ENCODE measurements at regions not wholly inside any gene's neighbourhood (a gene's known extent, or its start where the extent isn't known, plus 50 kb on each side); places are given as distances from the start of the nearest gene placed in this dataset.

DNA sequence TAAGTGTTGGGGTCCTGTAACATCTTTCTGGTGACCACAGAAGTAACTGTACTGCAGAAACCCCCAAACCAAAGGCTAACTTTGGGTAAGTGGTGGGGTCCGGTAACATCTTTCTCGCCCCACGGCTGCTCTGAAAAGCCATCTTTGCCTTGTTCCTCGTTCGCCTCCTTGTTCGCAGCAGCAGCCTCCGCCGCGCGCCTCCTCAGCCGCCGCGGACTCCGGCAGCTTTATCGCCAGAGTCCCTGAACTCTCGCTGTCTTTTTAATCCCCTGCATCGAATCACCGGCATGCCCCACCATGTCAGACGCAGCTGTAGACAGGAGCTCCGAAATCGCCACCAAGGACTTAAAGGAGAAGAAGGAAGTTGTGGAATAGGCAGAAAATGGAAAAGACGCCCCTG is 316.8 kb downstream of the TUSC7 start:
- 97 to 98% methylated on average over 22 of the region's 22 CpGs for WGBS, 2 donors
- DNase-seq (ENCODE audit: low spot score in 2 of 2) = no peak
- intact Hi-C loops (cut with DNase I; ENCODE audit: low total_unique reads) = no loop called here
- TF ChIP-seq POLR2A (IDR thresholded peaks at IDR 0.05) = no peak
- TF ChIP-seq, protein P1, sequence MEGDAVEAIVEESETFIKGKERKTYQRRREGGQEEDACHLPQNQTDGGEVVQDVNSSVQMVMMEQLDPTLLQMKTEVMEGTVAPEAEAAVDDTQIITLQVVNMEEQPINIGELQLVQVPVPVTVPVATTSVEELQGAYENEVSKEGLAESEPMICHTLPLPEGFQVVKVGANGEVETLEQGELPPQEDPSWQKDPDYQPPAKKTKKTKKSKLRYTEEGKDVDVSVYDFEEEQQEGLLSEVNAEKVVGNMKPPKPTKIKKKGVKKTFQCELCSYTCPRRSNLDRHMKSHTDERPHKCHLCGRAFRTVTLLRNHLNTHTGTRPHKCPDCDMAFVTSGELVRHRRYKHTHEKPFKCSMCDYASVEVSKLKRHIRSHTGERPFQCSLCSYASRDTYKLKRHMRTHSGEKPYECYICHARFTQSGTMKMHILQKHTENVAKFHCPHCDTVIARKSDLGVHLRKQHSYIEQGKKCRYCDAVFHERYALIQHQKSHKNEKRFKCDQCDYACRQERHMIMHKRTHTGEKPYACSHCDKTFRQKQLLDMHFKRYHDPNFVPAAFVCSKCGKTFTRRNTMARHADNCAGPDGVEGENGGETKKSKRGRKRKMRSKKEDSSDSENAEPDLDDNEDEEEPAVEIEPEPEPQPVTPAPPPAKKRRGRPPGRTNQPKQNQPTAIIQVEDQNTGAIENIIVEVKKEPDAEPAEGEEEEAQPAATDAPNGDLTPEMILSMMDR (IDR thresholded peaks at IDR 0.05) = no peak
- H3K4me3 ChIP-seq (ENCODE audit: low read depth, poor library complexity, severe bottlenecking) = no peak overlapping the region

DNA sequence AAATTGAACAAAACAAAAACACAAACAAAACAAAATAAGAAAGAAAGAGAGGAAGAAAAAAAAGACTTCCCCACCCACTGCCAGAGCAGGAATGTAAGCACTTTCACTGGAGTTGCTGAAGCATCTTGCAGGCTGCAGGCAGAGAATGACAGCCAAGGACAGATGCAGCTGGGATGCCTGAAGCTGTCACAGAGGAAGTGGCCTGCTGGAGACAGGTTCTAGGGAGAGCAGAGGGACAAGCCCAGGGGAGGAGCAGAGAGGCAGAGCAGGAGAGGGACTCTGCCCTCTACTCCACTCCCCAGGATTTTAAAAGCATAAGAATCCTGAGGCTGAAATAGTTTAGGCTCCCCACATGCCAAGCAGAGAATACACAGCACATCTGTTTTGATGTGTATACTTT is 326.2 kb downstream of the TUSC7 start:
- DNase-seq (ENCODE audit: low spot score in 2 of 2) = no peak
- TF ChIP-seq, protein P1 (IDR thresholded peaks at IDR 0.05) = no peak
- intact Hi-C loops (cut with DNase I; ENCODE audit: low total_unique reads) = no loop called here
- no peak overlapping the region for H3K4me3 ChIP-seq (ENCODE audit: low read depth, poor library complexity, severe bottlenecking)

- intact Hi-C loops (cut with DNase I; ENCODE audit: low total_unique reads) = no loop called here
- 18 to 36% methylated on average over 4 of the region's 4 CpGs for WGBS, 2 donors
- DNase-seq (ENCODE audit: low spot score in 2 of 2) = peak in 1 of 2 donors; percentile 56
- no peak for TF ChIP-seq POLR2A (IDR thresholded peaks at IDR 0.05)
- TF ChIP-seq, protein P1 (IDR thresholded peaks at IDR 0.05) = no peak
- H3K4me3 ChIP-seq (ENCODE audit: low read depth, poor library complexity, severe bottlenecking) = no peak overlapping the region
Measured at GRCh38 chr3:117036259-117036799, 326.8 kb downstream of the TUSC7 start.

GRCh38 chr3:117045143-117045542 is 335.6 kb downstream of the TUSC7 start:
- DNase-seq (ENCODE audit: low spot score in 2 of 2) = no peak
- no peak overlapping the region for H3K4me3 ChIP-seq (ENCODE audit: low read depth, poor library complexity, severe bottlenecking)
- intact Hi-C loops (cut with DNase I; ENCODE audit: low total_unique reads) = no loop called here
- 0 to 10% methylated on average over 1 of the region's 1 CpG for WGBS, 2 donors
- no peak for TF ChIP-seq POLR2A (IDR thresholded peaks at IDR 0.05)
- TF ChIP-seq, protein P1 (IDR thresholded peaks at IDR 0.05) = no peak

DNA sequence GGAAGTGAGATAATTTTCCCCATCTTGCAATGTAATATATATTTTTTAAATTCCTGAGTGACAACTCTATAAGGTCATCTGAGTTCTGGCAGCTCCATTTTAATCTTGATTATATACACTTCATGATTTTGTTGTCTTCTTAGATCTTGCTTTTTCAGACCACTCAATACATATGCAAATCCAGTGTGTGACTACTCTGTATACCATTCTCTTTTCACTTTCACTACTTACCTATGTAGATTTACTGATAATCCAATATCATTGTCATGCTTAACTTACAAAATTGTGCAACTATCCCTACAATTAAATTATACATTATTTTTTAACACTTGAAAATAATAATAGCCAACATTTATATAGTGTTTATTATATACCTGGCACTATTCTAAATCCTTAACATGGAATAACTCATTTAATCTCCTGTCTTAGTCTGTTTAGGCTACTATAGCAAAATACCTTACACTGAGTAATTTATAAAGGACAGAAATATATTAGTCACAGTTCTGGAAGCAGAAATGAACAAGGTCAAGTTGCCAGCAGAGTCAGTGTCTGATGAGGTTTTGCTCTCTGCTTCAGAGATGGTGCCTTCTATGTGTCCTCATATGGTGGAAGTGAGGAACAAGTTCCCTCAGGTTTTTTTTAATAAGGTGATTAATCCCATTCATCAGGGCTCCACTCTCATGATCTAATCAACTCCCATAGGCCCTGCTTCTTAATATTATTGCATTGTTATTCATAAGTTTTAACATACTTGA is 338.5 kb downstream of the TUSC7 start:
- DNase-seq (ENCODE audit: low spot score in 2 of 2) = no peak
- intact Hi-C loops (cut with DNase I; ENCODE audit: low total_unique reads) = no loop called here
- no peak overlapping the region for H3K4me3 ChIP-seq (ENCODE audit: low read depth, poor library complexity, severe bottlenecking)
- no peak for TF ChIP-seq POLR2A (IDR thresholded peaks at IDR 0.05)

DNA sequence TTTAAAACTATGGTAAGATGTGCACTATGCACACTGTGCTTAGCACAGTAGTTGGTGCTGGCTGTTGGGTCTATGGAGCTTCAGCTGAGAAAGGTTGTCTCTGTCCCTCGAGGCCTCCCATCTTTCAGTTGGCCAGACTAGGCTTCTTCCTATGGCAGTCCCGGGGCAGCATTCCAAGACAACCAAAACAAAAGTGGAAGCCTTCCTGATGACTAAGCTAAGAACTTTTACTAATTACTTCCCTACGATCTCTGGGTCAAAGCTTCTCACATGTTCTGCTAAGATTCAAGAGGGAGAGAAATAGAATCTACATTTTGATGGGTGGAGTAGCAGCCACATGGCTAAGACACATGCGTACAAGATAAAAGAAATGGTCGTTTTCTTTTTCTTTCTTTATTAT is 342.8 kb downstream of the TUSC7 start:
- DNase-seq (ENCODE audit: low spot score in 2 of 2) = no peak
- intact Hi-C loops (cut with DNase I; ENCODE audit: low total_unique reads) = no loop called here
- H3K4me3 ChIP-seq (ENCODE audit: low read depth, poor library complexity, severe bottlenecking) = no peak overlapping the region
- WGBS, 2 donors = 57% methylated on average over 5 of the region's 5 CpGs
- TF ChIP-seq, protein P1 (IDR thresholded peaks at IDR 0.05) = no peak
- TF ChIP-seq POLR2A (IDR thresholded peaks at IDR 0.05) = no peak

Data from lower leg skin (tissue), 4 donors.